CD4-positive, CD25-positive, alpha-beta regulatory T cell (primary cell): ENCODE measurements at regions not wholly inside any gene's neighbourhood (a gene's known extent, or its start where the extent isn't known, plus 50 kb on each side); places are given as distances from the start of the nearest gene placed in this dataset.
A peak's percentile ranks its signal among the peaks of the same experiment; 100 is the strongest.

Experiments used
- ATAC-seq, 2 donors: fragments of 150-1000 bp; cut with Tn5 transposase; one replicate each; pipeline ENCODE4 v1.10.0; 2021; ENCODE audit warnings: low read depth in 2 of 2, moderate number of reproducible peaks in 2 of 2, moderate library complexity in 1 of 2
- DNase-seq, 3 donors: peaks; one replicate each; pipeline versions ENCODE4 v3.0.0 to v3.0.0-alpha.2; 2012 to 2022; ENCODE audit warnings: mixed read lengths in 1 of 3
- H3K27ac ChIP-seq: one replicate; pipeline ENCODE4 v1.7.0; 2013; ENCODE audit warnings: mild to moderate bottlenecking, low read length; ENCODE audit not compliant: insufficient read depth, poor library complexity, severe bottlenecking
- H3K27me3 ChIP-seq: one replicate; pipeline ENCODE4 v1.7.0; 2013; ENCODE audit warnings: low read length; ENCODE audit not compliant: control insufficient read depth, insufficient read depth
- H3K36me3 ChIP-seq: one replicate; pipeline ENCODE4 v1.7.0; 2013; ENCODE audit warnings: mild to moderate bottlenecking, low read length, moderate library complexity; ENCODE audit not compliant: control insufficient read depth, insufficient read depth
- H3K4me1 ChIP-seq: 2 replicates; pipeline ENCODE4 v1.7.0; 2013; ENCODE audit warnings: mild to moderate bottlenecking, low read length; ENCODE audit not compliant: insufficient read depth, control insufficient read depth, poor library complexity, severe bottlenecking
- H3K4me3 ChIP-seq: one replicate; pipeline ENCODE4 v1.7.0; 2013; ENCODE audit warnings: low read depth, mild to moderate bottlenecking, low read length, moderate library complexity
- H3K9me3 ChIP-seq, 2 experiments: 1 replicate in 1 of 2; 2 replicates in 1 of 2; pipeline ENCODE4 v1.7.0; 2013; ENCODE audit warnings: low read length in 2 of 2, mild to moderate bottlenecking in 1 of 2, moderate library complexity in 1 of 2; ENCODE audit not compliant: control insufficient read depth in 2 of 2
- H3K27ac Mint-ChIP-seq, 3 donors: one replicate each; pipeline ENCODE4 v1.8.0; 2020 to 2022; ENCODE audit warnings: mild to moderate bottlenecking in 3 of 3, mixed read lengths in 3 of 3, moderate library complexity in 2 of 3
- H3K27me3 Mint-ChIP-seq: one replicate; pipeline ENCODE4 v1.8.0; 2022; ENCODE audit warnings: mild to moderate bottlenecking, mixed read lengths
- H3K36me3 Mint-ChIP-seq: one replicate; pipeline ENCODE4 v1.8.0; 2020; ENCODE audit warnings: mixed read lengths
- H3K4me1 Mint-ChIP-seq, 4 donors: one replicate each; pipeline ENCODE4 v1.8.0; 2020 to 2022; ENCODE audit warnings: mixed read lengths in 4 of 4, mild to moderate bottlenecking in 1 of 4
- H3K4me3 Mint-ChIP-seq, 4 donors: one replicate each; pipeline ENCODE4 v1.8.0; 2020 to 2022; ENCODE audit warnings: mild to moderate bottlenecking in 4 of 4, mixed read lengths in 4 of 4, moderate library complexity in 3 of 4
- H3K9me3 Mint-ChIP-seq, 7 donors: one replicate each; pipeline ENCODE4 v1.8.0; 2020 to 2022; ENCODE audit warnings: mixed read lengths in 7 of 7, mild to moderate bottlenecking in 3 of 7, moderate library complexity in 2 of 7

DNA sequence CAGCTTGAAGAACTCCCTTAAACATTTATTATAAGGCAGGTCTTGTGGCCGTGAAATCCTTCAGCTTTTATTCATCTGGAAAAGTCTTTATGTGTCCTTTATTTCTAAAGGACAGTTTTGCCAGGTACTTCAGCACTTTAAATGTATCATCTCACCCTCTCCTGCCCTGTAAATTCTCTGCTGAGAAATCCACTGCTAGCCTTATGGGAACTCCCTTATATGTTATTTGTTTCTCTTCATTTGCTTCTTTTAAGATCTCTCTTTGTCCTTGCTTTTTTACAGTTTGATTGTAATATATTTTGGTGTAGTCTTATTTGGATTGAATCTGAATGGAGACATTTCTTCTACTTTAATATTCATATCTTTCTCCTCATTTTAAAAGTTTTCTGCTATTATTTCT lies 86.7 kb upstream of the RBMS3 start:
- Mint-ChIP-seq H3K4me1 (no peaks in the 10 kb centered on the region), H3K4me3 (no peak overlapping the region), H3K9me3 (peaks cover 1 to 7% (median 4%) of the 10 kb centered on the region in 7 donors), H3K27ac (no peak overlapping the region), H3K27me3 (no peaks in the 10 kb centered on the region), H3K36me3 (no peaks in the 10 kb centered on the region)
- H3K9me3 ChIP-seq: no peaks in the 10 kb centered on the region
- no peaks in the 10 kb centered on the region for H3K36me3 ChIP-seq
- ATAC-seq (no peak), DNase-seq (no peak)
- no peak overlapping the region for H3K4me3 ChIP-seq
- no peaks in the 10 kb centered on the region for H3K27me3 ChIP-seq
- H3K4me1 ChIP-seq: no peaks in the 10 kb centered on the region
- no peak overlapping the region for H3K27ac ChIP-seq

DNA sequence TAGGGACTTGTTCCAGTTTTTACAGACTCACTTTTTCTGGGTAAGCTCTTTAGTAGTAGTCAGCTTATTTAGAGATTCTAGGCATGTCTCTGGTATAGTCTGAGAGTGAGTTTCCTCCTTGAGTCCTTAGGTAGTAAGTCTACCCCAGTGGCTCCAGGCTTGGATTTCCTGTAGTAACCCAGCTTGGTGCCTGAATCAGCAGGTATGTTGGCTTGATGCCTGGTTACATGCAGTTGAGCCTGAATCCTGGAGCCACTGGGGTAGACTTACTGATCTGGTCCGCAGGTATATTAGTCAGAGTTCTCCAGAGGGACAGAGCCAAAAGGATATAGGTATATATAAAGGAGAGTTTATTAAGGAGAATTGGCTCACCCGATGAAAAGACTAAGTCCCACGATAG lies 85.8 kb upstream of the RBMS3 start:
- Mint-ChIP-seq H3K4me1 (no peaks in the 10 kb centered on the region), H3K36me3 (no peaks in the 10 kb centered on the region), H3K4me3 (peak overlapping the region in 1 of 4 donors; percentile 4), H3K27ac (no peak overlapping the region), H3K27me3 (no peaks in the 10 kb centered on the region), H3K9me3 (peaks cover 0 to 7% (median 4%) of the 10 kb centered on the region in 7 donors)
- no peak overlapping the region for H3K4me3 ChIP-seq
- no peaks in the 10 kb centered on the region for H3K36me3 ChIP-seq
- no peaks in the 10 kb centered on the region for H3K4me1 ChIP-seq
- H3K27ac ChIP-seq: no peak overlapping the region
- ATAC-seq (no peak), DNase-seq (no peak)
- H3K9me3 ChIP-seq: no peaks in the 10 kb centered on the region
- no peaks in the 10 kb centered on the region for H3K27me3 ChIP-seq

DNA sequence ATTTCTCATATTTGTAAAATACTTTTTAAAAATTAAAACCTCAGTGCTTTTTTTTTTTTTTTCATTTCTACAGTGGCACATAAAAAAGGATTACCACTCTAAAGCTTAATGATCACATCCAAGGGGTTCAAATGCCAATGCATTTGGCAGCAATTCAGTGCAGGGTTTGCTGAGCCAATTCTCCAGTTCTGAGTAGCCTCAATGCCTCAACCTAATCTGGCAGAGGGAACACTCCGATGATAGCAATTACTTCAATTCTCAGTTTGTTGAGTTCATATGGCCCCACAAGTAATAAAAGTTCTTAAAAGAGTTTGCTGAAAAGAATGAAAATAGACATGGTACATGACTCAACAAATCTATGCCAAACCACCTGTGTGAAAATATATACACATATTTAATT lies 79.3 kb upstream of the RBMS3 start:
- Histone ChIP-seq H3K27me3 (no peaks in the 10 kb centered on the region), H3K4me1 (no peaks in the 10 kb centered on the region), H3K4me3 (no peak overlapping the region), H3K27ac (no peak overlapping the region), H3K9me3 (no peaks in the 10 kb centered on the region), H3K36me3 (no peaks in the 10 kb centered on the region)
- DNase-seq (no peak), ATAC-seq (no peak)
- Mint-ChIP-seq H3K27me3 (no peaks in the 10 kb centered on the region), H3K27ac (no peak overlapping the region), H3K4me3 (no peak overlapping the region), H3K36me3 (no peaks in the 10 kb centered on the region), H3K4me1 (no peaks in the 10 kb centered on the region), H3K9me3 (peaks cover 0 to 5% (median 0%) of the 10 kb centered on the region in 7 donors)

DNA sequence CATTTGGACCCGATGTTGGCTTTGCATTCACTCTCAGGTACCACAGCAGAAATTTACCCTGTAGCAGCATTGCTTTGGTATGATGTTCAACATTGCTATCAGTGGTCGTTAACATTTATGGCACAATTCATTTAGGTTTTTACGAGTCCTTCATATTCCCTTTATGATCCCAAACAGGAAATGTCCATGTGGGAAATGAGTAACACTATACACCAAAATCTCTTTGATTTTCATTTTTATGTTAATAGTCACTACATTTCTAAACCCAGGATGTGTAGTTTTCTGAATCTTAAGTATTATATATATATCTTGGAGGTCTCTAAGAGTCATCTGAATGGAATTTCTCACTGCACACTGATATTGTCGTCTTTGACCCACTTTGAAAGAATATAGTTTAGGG lies 78.5 kb upstream of the RBMS3 start:
- H3K4me1 ChIP-seq: no peaks in the 10 kb centered on the region

DNA sequence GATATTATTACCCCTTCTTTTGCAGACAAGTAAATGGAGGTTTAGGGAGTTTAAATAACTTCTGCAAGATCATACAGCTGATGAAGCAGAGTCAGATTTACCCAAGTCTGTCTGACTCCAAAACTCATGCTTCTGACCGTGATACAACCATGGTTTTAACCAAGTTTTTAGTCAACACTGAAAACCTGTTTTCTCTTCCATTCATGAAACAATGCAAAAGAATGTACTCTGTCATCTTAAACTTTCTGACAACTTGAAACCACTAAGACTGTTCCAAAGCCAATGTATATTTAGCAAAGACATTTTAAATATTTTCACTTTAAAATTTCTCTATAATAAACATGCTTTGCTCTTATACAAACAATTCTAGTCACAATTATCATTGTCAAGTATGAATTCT lies 77.0 kb upstream of the RBMS3 start:
- Histone ChIP-seq H3K4me3 (no peak overlapping the region), H3K27ac (no peak overlapping the region), H3K4me1 (no peaks in the 10 kb centered on the region), H3K27me3 (no peaks in the 10 kb centered on the region), H3K9me3 (no peaks in the 10 kb centered on the region), H3K36me3 (no peaks in the 10 kb centered on the region)
- ATAC-seq (no peak), DNase-seq (no peak)
- H3K36me3 Mint-ChIP-seq: no peaks in the 10 kb centered on the region
- no peaks in the 10 kb centered on the region for H3K4me1 Mint-ChIP-seq
- no peak overlapping the region for H3K4me3 Mint-ChIP-seq
- no peak overlapping the region for H3K27ac Mint-ChIP-seq
- no peaks in the 10 kb centered on the region for H3K27me3 Mint-ChIP-seq
- H3K9me3 Mint-ChIP-seq: peaks cover 0 to 6% (median 0%) of the 10 kb centered on the region in 7 donors

More for the DNA sequence above, 78.5 kb upstream of the RBMS3 start:
- Histone ChIP-seq H3K27ac (no peak overlapping the region), H3K27me3 (no peaks in the 10 kb centered on the region), H3K9me3 (no peaks in the 10 kb centered on the region), H3K4me3 (no peak overlapping the region), H3K36me3 (no peaks in the 10 kb centered on the region)
- Mint-ChIP-seq H3K4me1 (no peaks in the 10 kb centered on the region), H3K4me3 (no peak overlapping the region), H3K27ac (no peak overlapping the region), H3K27me3 (no peaks in the 10 kb centered on the region), H3K36me3 (no peaks in the 10 kb centered on the region), H3K9me3 (peaks cover 0 to 6% (median 0%) of the 10 kb centered on the region in 7 donors)
- ATAC-seq (no peak), DNase-seq (no peak)

DNA sequence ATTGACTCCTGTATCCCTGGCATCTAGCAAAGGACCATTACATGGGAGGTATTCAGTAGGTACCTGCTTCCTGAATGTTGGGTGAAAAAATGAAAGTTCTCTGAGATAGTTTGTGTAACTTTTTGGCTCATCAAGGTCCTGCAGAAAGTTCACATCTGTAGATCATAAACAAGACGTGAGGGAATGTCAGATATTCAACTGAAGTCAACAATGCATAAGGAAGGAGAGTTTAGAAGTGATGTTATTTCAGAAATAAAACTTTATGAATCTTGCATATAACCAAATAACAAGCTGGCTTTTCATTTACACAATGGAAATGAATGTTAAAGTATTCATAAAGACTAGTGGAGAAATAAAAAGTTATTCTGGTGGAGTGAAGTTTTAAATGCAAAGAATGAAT lies 73.4 kb upstream of the RBMS3 start:
- Mint-ChIP-seq H3K9me3 (peaks cover 0 to 6% (median 0%) of the 10 kb centered on the region in 7 donors), H3K4me3 (no peak overlapping the region), H3K4me1 (peaks cover 0 to 3% (median under 1%) of the 10 kb centered on the region in 4 donors), H3K36me3 (no peaks in the 10 kb centered on the region), H3K27me3 (no peaks in the 10 kb centered on the region), H3K27ac (no peak overlapping the region)
- no peak for ATAC-seq
- Histone ChIP-seq H3K27me3 (no peaks in the 10 kb centered on the region), H3K36me3 (no peaks in the 10 kb centered on the region), H3K9me3 (no peaks in the 10 kb centered on the region), H3K4me1 (no peaks in the 10 kb centered on the region), H3K27ac (no peak overlapping the region), H3K4me3 (no peak overlapping the region)
- DNase-seq: no peak

DNA sequence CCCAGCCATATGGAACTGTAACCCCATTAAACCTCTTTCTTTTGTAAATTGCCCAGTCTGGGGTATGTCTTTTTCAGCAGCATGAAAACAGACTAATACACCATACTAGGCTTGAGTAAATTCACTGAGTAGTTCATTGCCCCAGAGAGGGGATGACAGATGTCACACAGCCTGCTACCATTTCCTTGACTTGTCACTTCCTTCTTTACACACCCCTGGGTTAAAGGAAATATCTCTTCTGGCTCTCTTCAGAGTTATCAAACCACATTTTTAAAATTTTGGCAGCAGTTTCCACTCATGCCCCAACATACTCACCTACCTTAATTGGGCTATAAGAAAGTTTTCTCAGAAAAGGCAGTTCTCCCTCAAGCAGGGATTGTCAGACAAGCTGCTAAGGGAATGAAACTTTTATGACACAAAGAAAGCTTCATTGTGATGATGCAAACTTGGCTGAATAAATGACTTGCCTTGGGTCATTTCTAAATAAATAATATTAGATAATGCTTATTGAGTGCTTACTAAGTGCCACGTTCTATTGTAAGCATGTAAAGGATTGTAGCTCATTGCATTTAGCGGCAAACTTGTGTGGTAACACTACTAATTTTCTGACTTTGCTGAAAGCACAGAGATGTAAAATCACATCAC lies 68.0 kb upstream of the RBMS3 start:
- H3K9me3 Mint-ChIP-seq: no peaks in the 10 kb centered on the region
- ATAC-seq: peak; percentile 80 to 83
- Histone ChIP-seq H3K27me3 (no peaks in the 10 kb centered on the region), H3K9me3 (no peaks in the 10 kb centered on the region), H3K27ac (no peak overlapping the region), H3K4me1 (no peaks in the 10 kb centered on the region), H3K36me3 (no peaks in the 10 kb centered on the region), H3K4me3 (no peak overlapping the region)
- no peak overlapping the region for H3K27ac Mint-ChIP-seq
- no peaks in the 10 kb centered on the region for H3K27me3 Mint-ChIP-seq
- peaks cover 0 to 9% (median 5%) of the 10 kb centered on the region in 4 donors for H3K4me1 Mint-ChIP-seq
- no peaks in the 10 kb centered on the region for H3K36me3 Mint-ChIP-seq
- H3K4me3 Mint-ChIP-seq: no peak overlapping the region
- peak in 1 of 3 donors; percentile 51 for DNase-seq

DNA sequence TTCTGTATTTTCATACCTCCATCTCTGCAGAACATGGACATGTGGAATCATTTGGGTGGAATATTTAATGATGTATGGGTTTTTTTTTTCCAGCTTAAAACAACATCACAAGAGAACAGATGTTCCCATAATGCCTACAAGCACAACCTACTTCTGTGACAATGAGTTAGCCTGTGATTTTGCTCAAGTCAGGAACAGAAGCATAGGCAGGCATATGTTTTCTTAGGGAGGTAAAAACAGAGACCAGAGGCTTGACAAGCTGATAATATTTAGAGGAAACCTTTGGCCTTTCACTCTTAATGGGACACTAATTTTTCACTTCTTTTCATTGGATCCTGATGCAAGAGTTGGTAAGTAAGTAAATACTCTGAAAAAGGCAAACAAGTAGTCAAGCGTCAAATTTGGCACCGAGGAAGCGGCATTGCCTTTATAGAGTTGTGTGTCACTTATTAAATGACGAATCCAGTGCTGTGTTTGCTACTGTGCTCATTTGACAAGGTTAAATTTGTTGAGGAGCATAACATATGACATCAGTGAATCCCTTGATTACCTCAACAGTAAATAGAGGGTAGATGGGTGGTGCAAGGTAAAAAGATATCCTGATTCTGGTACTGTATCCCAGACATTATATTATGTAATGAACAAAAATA lies 66.7 kb upstream of the RBMS3 start:
- no peak overlapping the region for H3K4me3 ChIP-seq
- no peak overlapping the region for H3K4me3 Mint-ChIP-seq

More for the DNA sequence above, 66.7 kb upstream of the RBMS3 start:
- Histone ChIP-seq H3K36me3 (no peaks in the 10 kb centered on the region), H3K27me3 (no peaks in the 10 kb centered on the region), H3K4me1 (no peaks in the 10 kb centered on the region), H3K27ac (no peak overlapping the region), H3K9me3 (no peaks in the 10 kb centered on the region)
- H3K27me3 Mint-ChIP-seq: no peaks in the 10 kb centered on the region
- H3K4me1 Mint-ChIP-seq: peaks cover 0 to 9% (median 5%) of the 10 kb centered on the region in 4 donors
- H3K9me3 Mint-ChIP-seq: peaks cover 0 to 4% (median 0%) of the 10 kb centered on the region in 7 donors
- no peaks in the 10 kb centered on the region for H3K36me3 Mint-ChIP-seq
- no peak for ATAC-seq
- no peak for DNase-seq
- no peak overlapping the region for H3K27ac Mint-ChIP-seq
